Suprapubic skin (tissue), 4 donors: ENCODE measurements at regions not wholly inside any gene's neighbourhood (a gene's known extent, or its start where the extent isn't known, plus 50 kb on each side); places are given as distances from the start of the nearest gene placed in this dataset.

Experiments
- EP300 ChIP-seq: sonication (generic); formaldehyde crosslinking; IDR thresholded peaks from one replicate; pipeline ENCODE4 v1.6.1; 2017; ENCODE audit warnings: antibody characterized with exemption
- POLR2A ChIP-seq, 2 donors: fragments of 450-650 bp; IDR thresholded peaks; one replicate each; pipeline ENCODE4 v1.6.1; 2017; ENCODE audit warnings: antibody characterized with exemption in 2 of 2, mild to moderate bottlenecking in 2 of 2, moderate library complexity in 2 of 2
- POLR2AphosphoS5 ChIP-seq, 3 donors: sonication (generic); formaldehyde crosslinking; IDR thresholded peaks; one replicate each; pipeline ENCODE4 v1.6.1; 2017; ENCODE audit warnings: antibody characterized with exemption in 3 of 3
- TF ChIP-seq, protein P1 (sequence below), 2 donors: fragments of 200-600 bp in 1 of 2; fragments of 450-650 bp in 1 of 2; sonication (generic) in 1 of 2; IDR thresholded peaks; one replicate each; pipeline ENCODE4 v1.5.1; 2016 to 2019; ENCODE audit warnings: antibody characterized with exemption in 2 of 2, mild to moderate bottlenecking in 1 of 2, moderate library complexity in 1 of 2

DNA sequence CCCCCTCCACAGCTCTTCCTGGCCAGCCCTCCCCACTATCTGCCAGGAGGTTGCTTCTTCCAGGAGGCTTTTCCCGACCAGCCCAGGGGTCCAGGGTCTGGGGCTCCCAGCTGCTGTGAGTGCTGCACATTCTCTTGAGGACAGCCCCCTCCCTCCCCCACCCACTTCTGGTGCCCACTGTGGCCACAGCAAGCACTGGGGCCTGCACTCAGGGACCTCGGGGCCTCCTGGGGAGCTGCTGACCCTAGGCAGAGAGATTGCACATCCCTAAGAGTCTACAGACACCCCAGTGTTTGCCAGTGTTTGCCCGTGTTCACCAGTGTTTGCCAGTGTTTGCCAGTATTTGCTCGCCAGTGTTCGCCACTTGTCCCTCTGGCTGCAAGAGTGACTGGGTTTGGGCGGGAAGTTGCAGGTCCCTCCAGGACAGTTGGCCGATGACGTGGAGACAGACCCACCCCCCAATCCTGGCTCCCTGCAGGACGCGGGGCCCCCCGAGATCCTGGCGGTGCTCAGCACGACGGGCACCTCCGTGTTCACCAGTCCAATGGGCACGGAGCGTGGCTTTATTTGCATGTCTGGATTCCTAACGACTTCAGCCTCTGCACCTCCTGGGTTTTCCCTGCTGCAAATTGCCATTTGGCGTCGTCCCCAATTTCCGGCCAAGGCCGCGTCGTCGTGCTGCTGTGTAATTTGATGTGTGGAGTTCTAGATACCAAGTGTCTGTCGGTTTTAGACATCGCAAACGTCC is 87.5 kb upstream of the NKX1-1 start:
- TF ChIP-seq, protein P1, sequence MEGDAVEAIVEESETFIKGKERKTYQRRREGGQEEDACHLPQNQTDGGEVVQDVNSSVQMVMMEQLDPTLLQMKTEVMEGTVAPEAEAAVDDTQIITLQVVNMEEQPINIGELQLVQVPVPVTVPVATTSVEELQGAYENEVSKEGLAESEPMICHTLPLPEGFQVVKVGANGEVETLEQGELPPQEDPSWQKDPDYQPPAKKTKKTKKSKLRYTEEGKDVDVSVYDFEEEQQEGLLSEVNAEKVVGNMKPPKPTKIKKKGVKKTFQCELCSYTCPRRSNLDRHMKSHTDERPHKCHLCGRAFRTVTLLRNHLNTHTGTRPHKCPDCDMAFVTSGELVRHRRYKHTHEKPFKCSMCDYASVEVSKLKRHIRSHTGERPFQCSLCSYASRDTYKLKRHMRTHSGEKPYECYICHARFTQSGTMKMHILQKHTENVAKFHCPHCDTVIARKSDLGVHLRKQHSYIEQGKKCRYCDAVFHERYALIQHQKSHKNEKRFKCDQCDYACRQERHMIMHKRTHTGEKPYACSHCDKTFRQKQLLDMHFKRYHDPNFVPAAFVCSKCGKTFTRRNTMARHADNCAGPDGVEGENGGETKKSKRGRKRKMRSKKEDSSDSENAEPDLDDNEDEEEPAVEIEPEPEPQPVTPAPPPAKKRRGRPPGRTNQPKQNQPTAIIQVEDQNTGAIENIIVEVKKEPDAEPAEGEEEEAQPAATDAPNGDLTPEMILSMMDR (IDR thresholded peaks at IDR 0.05): no peak
- TF ChIP-seq POLR2A (IDR thresholded peaks at IDR 0.05): no peak
- no peak for TF ChIP-seq EP300
- TF ChIP-seq POLR2AphosphoS5 (IDR thresholded peaks at IDR 0.05): no peak
